Ammon's horn (tissue), 1 donor: ENCODE measurements at regions not wholly inside any gene's neighbourhood (a gene's known extent, or its start where the extent isn't known, plus 50 kb on each side); places are given as distances from the start of the nearest gene placed in this dataset.
A peak's percentile ranks its signal among the peaks of the same experiment; 100 is the strongest.
"Not testable (repeated sequence)": the region's sequence is repeated elsewhere in the genome, so short reads cannot be mapped to it uniquely, and the experiment has no call there.

Source experiments
- DNase-seq: peaks from one replicate; pipeline ENCODE4 v3.0.0-alpha.2; 2016; ENCODE audit warnings: low spot score

DNA sequence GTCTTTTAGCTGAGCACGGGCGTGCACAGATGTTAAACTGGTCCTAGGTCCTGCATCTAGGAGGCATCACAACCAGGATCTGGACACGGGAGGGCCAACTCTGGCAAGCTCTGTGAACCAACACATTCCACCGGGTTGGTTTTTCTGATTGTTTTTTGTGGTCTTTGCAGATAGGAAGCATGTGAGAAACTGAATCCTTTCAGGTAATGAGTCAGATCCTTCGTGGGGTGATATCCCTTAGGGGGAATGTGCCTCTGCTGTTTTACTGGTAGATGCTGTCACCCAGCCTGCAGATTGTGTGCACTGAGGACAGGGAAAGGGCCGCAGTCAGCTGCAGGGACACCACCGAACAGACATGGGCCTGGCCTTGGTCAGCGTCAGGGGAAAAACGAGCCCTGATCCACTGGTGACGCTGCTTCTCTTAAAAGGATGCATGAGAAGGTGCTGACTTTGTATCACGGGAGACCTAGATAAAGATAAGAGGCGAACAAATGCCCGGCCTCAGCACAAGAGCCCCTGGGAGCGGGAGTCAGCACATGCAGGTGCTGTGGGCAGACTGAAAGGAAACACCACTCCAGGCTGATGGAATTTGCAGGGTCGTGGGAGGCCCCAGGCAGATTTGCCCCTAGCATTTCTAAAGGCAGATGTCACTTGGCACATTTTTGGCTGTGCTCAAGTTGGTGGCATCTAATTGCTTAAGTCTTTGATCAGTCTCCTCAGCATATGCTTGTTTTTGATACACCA is 51.1 kb downstream of the DOP1B start:
- DNase-seq = no peak

DNA sequence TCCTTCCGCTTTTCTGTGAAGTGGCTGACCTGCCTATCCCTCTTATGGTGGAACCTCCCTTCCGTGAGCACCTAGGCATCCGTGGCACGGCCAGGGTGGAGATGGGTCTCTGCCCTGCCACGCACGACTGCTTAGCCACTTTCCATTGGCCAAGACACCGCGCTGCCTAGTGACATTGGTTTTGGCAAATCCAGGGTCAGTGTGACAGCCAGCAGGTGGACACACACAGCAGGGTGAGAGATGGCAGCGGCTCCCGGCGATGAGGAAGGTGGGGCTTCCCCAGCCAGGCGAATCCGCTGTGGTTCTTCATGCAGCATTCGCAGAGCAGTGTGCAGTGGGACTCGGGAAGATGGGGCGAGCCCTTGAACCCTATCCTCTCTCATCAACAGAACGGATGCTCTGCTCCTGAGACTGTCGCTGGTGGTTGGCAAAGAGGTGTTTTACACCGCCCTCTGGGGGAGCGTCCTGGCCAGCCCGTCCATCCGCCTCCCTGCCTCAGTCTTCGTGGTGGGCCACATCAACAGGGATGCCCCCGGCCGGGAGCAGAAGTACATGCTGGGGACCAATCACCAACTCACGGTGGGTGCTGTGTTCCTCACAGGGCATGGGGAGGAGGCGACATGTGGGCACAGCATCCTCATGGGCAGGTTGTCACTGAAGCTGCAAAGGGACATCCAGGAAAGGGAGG is 51.8 kb downstream of the DOP1B start:
- DNase-seq = no peak

DNA sequence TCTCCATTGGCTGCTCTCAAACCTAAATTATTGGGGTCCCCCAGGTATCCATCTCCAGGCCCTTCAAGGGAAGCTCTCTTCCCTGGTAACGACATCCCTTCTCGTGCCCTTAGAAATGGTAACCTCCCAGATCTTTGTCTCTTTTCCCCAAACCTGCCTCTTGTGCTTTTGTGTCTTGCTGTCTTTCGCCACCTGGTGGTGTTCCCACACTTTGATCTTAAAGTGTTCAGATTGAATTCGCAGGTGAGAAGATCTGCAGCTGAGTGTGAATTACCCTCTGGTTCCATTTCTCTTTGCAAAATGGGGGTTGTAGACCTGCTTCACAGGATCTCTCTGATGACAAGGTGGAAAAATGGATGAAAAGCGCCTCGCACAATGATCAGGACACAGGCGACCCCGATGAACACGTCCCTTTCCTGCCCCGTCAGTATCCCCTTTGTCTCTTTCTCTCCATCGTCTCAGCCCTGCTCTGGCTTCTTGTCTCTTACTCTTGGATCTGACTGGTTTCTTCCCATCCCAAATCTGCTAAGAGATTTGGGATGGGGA is 53.1 kb downstream of the DOP1B start:
- DNase-seq = peak; percentile 30

DNA sequence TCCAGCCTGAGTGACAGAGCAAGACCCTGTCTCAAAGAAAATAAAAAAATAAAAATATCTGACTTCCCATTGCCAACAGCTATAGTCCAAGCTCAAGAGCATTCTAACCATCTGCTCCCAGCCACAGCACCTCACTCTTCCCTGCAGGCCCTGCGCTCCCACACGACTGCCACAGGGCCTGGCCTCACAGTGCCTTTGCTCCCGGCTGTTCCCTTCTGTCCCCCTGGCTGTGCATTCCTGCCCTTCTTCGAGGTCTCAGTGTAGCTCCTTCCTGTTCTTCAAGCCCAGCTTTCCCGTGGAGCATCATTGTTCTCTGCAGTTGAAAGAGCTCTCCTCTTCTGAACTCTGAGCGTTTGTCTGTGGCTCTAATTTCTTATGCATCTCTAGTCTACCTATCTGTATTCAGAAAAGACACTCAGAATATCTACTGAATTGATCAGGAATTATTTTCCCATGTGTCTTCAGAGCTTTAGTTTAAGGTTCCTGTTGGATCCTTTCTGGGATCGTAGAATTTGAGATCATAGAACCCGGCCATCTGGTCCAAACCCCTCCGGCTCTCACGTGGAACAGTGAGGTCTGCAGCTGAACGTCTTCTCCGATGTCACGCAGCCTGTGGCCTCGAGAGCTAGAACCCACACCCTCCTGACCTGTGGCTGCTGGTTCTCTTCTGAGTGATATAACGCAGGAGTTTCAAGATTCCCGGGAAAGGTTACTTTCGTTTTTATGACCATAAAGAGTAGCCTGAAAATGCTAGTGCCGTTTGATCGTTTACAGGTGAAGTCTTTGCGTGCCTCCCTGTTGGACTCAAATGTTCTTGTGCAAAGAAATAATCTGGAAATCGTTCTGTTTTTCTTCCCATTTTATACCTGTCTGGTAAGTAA is 54.4 kb downstream of the DOP1B start:
- DNase-seq = no peak

DNA sequence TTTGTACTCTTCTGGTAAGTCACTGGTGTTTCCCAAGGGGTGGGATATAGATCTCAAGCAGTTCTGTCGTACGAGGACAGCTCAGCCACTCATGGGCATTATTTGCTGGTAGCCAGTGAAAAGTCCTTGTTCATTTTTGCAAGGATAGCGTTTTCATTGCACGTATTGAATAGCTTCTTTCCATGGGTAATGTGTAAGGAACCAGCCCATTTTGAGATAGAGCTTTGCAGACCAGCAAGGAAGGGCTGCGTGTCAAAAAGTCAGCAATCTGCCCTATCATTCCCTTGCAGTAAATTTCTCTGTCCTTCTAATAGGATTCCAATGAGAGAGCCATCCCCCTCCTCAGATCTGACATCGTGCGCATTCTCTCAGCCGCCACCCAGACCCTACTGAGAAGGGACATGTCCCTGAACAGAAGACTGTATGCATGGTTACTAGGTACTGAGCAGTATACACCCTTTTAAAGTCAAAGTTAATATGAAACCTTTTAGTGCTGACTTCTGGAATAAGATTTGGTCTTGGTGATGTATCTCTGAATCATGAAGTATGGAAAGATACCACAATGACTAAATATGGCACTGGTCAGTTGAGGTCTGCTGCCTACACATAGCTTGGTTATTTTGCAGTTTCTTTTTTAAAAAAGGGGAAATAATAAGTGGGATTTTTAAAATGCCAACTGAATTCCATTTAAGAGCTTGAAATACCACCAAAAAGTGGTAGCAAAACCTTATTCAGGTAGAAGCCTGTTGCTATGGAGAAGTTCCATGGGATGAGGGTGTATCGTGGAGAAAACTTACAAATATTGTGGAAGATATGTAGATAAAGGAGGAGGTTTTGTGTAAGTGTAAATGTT is 55.3 kb downstream of the DOP1B start:
- no peak for DNase-seq

DNA sequence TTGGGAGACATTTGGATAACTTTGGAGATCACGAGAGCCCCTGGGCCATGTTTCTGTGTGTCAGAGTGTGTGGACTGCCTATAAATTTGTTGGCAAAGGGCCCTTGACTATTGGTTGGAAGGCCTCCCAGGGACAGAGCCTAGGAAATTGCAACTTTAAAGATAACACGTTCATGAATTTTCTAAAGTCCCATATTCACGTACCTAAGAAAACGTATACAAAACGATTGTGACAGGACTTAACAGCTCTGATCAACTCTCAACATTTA is 55.8 kb downstream of the DOP1B start:
- DNase-seq = no peak

DNA sequence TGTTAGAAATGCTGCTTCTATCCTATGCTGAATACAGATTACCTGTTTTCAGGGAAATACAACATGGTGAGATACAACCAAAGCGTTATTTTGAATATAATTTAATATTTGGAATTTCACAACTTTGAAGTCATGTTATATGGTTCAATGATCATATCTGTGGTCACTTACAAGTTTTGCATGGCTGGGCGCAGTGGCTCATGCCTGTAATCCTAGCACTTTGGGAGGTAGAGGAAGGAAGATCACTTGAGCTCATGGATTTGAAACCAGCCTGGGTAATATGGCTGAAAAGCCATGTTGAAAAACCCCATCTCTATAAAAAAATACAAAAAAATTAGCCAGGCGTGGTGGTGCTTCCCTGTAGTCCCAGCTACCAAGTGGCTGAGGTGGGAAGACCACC is 57.9 kb downstream of the DOP1B start:
- DNase-seq = no peak

DNA sequence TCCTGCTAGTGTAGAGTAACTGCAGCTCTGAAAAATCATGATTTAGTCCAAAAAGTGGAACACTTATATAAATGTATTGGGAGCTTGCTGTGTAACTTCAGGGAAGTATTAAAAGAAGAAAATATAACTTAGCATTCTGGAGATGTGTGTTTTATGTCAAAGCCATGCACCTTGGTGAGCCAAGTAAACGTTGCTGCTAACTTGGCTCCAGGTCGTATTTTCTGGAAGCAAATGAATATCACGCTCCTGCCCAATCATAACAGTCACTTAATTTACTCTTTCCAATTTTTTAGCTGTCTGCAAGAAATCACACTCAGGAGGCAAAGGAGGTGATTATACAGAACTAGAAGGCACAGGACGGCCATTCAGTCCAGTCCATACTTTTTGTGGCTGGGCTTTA is 61.1 kb downstream of the DOP1B start:
- no peak for DNase-seq

DNA sequence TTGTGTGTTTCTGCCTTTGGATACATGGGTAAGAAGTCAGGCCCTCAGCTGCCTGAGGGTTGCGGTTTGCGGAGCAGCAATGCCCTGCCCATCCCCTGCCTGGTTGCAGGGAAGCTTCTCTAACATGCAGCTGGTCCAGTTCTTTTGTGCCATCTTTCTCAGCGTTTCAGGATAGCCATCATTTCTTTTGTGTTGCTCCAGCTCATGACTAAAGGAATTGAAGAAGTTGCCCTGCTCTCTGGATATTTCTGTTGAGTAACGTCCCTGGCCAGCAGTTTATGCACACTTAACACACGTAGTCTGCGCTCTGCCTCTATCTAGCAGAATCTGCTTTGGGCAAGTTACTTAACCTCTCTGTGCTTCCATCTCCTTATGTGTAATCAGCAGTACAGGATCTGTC is 62.1 kb downstream of the DOP1B start:
- no peak for DNase-seq

DNA sequence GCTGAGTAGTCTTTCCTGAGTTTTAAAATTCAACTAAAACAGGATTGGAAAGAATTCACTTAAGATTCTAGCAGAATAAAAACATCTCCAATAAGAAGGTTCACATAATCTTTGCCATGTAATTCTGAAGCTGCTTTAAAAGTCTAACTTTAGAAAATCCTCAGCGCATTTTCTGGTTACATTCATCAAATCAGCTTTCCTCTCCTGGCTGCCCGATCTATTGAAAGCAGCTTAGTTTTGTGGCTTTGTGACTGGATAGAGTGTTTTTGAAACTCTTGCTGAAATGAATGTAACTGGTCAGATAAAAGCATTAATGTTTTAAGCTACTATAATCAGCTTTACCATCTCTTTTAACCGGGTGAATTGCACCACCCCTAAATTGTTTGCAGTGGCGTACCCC is 66.8 kb downstream of the DOP1B start:
- no peak for DNase-seq

DNA sequence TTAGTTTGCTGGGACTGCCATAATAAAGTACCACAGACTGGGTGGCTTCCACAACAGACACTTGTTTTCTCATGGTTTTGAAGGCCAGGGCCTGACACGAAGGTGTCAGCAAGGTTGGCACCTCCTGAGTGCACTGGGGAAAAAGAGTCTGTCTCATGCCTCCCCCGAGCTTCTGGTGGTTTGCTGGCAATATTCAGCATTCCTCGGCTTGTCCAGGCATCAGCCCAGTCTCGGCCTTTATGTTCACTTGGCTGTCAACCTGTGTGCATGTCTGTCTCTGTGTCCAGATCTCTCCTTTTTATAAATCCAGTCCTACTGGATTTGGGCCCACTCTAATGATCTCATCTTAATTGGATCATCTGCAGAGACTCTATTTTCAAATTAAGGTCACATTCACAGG is 72.6 kb downstream of the DOP1B start:
- no peak for DNase-seq

DNA sequence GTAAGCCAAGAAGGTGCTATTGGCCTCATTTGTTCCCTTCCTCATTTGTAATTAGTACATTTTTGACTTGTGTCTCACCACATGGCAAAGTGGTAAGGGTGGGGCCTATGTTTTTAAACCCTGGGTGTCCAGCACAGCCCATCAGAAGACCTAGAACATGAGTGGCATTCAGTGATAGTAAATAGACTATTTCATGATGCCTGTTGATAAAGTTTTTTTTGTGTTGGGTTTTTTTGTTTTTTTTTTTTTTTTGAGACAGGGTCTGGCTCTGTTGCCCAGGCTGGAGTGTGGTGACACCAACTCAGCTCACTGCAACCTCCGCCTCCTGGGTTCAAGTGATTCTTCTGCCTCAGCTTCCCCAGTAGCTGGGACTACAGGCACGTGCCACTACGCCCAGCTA is 74.8 kb downstream of the DOP1B start:
- DNase-seq = not testable (repeated sequence)

DNA sequence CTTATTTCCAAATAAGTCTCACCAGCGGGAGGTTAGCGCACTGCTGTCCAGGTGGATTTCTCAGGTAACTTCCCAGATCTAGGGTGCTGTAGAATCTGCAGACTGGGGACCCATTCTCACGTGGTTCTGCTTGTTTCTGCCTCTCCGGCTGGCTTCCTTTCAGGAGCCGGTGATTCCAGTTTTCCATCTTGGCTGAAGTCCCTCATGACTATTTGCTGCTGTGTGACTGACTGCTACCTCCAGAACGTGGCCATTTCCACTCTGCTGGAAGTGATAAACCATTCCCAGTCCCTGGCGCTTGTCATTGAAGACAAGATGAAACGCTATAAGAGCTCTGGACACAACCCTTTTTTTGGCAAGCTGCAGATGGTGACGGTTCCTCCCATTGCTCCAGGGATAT is 76.0 kb downstream of the DOP1B start:
- DNase-seq = no peak

DNA sequence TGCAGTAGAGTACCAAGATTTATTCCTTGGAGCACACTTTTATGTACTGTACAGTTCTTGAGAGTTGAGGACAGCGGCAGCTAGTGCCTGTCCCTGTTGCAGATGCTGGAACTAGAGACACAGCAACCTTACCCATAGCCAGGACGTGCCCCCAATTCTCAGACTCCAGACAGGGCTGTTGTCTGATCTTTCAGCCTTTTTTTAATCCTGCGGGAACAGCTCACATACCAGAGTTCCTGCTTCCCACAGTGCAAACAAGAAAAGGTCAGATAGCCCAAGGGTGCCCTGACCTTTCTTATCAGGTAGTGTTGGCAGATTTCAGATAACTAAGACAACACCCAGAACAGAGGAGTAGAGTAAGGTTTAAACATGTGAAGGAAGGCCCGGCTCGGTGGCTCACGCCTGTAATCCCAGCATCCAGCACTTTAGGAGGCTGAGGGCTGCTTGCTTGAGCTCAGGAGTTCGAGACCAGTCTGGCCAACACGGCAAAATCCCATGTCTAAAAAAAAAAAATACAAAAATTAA is 78.5 kb downstream of the DOP1B start:
- DNase-seq = no peak

DNA sequence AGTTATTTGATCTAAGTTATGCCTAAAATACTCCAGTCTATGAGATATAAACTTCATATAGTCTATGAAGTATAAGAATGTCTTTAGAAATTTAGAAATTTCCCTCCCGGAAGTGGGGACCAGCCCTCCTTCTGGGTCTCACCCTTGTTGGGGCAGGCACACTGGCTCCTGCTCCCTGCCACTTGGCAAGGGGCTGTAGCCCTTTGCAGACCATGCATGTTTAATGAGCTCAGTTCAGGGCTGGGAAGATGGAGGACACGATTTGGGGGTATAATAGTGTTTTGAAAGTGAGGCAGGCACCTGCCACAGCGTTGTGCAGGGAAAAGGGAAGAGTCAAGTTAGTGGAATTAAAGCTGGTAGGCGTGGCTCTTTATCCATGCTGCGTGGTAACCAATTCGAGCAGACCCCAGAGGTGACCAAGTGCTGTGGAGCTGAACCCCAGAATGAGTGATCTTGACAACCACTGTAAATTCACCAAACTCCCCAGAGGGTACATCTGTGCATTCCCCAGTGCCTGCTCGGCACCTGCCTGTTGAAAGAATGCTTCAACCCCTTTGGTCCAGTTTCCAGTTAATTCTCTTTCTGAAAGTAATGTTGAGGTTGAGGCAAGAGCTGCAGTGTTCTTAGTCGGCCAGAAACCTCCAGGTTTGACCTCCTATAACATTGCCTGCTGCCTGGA is 79.6 kb downstream of the DOP1B start:
- DNase-seq = no peak

DNA sequence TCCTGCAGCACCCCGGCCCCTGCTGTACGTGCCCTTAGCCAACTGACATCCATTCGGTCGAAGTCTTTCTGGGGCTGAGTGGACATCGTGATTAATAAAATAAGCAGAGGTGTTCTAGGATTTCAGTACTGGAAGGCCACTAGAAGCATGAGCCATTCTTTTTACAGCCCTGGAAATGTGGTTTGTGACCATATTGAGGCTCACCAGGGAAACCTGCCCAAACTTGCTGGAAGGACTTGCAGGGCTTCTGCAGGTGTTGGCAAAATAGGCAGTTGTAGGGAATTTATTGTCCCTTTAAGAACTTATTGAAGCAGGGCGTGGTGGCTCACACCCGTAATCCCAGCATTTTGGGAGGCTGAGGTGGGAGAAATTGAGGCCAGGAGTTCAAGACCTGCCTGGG is 80.8 kb downstream of the DOP1B start:
- no peak for DNase-seq

DNA sequence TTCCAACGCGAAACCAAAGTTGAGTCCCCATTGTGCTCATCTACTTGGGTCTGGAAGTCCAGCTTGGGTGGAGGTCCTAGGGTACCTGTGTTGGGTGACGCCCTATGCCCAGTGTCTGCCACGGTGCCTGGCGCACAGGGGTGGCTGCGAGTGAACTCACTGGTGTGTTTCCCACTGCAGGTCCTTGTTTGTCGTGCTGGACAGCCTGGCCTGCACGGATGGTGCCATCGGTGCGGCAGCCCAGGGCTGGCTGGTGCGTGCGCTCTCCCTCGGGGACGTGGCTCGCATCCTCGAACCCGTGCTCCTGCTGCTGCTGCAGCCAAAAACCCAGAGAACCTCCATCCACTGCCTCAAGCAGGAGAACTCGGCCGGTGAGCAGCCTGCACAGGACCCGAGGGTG is 80.4 kb upstream of the MORC3 start:
- DNase-seq = no peak

DNA sequence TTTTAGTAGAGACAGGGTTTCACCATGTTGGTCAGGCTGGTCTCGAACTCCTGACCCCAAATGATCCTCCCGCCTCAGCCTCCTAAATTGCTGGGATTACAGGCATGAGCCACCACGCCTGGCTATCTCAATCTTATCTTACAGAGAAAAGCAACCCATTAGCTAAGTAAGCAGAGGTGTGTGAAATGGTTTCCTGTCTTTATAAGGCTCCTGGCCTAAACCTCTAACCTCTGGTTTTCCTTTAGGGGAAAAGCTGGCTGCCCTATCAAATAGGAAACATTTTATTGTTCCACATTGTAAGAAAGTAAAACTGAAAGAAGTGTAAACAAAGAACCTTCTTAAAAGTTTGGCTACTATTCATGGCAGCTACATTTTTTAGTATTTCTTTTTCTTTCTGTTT is 78.3 kb upstream of the MORC3 start:
- DNase-seq = no peak

DNA sequence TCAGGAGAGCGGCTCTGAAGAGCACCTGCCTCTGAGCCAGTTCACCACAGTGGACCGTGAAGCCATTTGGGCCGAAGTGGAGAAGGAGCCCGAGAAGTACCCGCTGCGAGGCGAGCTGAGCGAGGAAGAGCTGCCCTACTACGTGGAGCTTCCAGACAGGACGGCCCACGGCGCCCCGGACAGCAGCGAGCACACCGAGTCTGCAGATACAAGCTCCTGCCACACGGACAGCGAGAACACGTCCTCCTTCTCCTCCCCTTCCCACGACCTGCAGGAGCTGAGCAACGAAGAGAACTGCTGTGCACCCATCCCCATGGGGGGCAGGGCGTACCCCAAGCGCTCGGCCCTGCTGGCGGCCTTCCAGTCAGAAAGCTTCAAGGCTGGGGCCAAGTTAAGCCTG is 74.9 kb upstream of the MORC3 start:
- DNase-seq = no peak

DNA sequence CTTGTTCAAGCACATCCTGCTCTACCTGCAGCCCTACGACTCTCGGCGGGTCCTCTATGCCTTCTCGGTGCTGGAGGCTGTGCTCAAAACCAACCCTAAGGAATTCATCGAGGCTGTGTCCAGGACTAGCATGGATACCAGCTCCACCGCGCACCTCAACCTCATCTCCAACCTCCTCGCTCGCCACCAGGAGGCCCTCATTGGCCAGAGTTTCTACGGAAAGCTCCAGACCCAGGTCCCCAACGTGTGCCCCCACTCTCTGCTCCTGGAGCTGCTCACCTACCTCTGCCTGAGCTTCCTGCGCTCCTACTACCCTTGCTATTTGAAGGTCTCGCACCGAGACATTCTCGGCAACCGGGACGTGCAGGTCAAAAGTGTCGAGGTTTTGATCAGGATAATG is 74.3 kb upstream of the MORC3 start:
- no peak for DNase-seq

DNA sequence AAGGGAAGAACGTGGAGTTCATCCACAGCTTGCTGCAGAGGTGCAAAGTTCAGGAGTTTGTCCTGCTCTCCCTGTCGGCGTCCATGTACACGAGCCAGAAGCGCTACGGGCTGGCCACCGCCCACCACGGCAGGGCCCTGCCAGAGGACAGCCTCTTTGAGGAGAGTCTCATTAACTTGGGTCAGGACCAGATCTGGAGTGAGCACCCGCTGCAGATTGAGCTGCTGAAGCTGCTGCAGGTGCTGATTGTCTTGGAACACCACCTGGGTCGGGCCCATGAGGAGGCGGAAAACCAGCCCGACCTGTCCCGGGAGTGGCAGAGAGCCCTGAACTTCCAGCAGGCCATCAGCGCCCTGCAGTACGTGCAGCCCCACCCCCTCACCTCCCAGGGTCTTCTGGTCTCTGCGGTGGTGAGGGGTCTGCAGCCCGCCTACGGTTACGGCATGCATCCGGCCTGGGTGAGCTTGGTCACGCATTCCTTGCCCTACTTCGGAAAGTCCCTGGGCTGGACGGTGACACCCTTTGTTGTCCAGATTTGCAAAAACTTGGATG is 73.8 kb upstream of the MORC3 start:
- DNase-seq = no peak
